ENCODE measurements at regions not wholly inside any gene's neighbourhood (a gene's known extent, or its start where the extent isn't known, plus 50 kb on each side); places are given as distances from the start of the nearest gene placed in this dataset.

GRCh38 chr21:26754853-26755252 lies 90.4 kb downstream of the ADAMTS1 start:
- TF ChIP-seq CTCF (IDR thresholded peaks at IDR 0.05) (no peak), POLR2A (IDR thresholded peaks at IDR 0.05) (no peak)
